ENCODE measurements at regions not wholly inside any gene's neighbourhood (a gene's known extent, or its start where the extent isn't known, plus 50 kb on each side); places are given as distances from the start of the nearest gene placed in this dataset.

- peaks cover 6% of the 10 kb centered on the region for H3K9me3 Mint-ChIP-seq
- no peak for TF ChIP-seq CTCF (conservative IDR thresholded peaks at IDR 0.05)
- H3K9me3 ChIP-seq (ENCODE audit: control insufficient read depth, low read length), result no peaks in the 10 kb centered on the region
- H3K27ac ChIP-seq (ENCODE audit: low read depth, low read length), result no peak overlapping the region
- no peak overlapping the region for H3K27ac Mint-ChIP-seq
- H3K9ac ChIP-seq (ENCODE audit: extremely low read depth, low read length, poor library complexity, severe bottlenecking), result no peak overlapping the region
- H3K4me3 ChIP-seq (ENCODE audit: low read length), result no peak overlapping the region
- no peaks in the 10 kb centered on the region for H3K4me1 ChIP-seq (ENCODE audit: control insufficient read depth, insufficient read depth, low read length)
- WGBS, 2 experiments (ENCODE audit: insufficient coverage in 1 of 2, insufficient read length in 1 of 2), result 97 to 100% methylated on average over 2 of the region's 2 CpGs
- no peaks in the 10 kb centered on the region for H3K36me3 Mint-ChIP-seq (ENCODE audit: low read depth)
- no peak overlapping the region for H3K4me3 Mint-ChIP-seq
- DNase-seq, result no peak
- no peaks in the 10 kb centered on the region for H3K36me3 ChIP-seq (ENCODE audit: control insufficient read depth, insufficient read depth, low read length)
- no peaks in the 10 kb centered on the region for H3K4me1 Mint-ChIP-seq
- H3K27me3 Mint-ChIP-seq (ENCODE audit: insufficient read depth), result no peaks in the 10 kb centered on the region
- no peaks in the 10 kb centered on the region for H3K27me3 ChIP-seq (ENCODE audit: control insufficient read depth, insufficient read depth, low read length, poor library complexity, severe bottlenecking)
Observed at GRCh38 chr16:48076455-48077012, 79.3 kb downstream of the ABCC12 start.

- no peaks in the 10 kb centered on the region for H3K9me3 ChIP-seq (ENCODE audit: control insufficient read depth, low read length)
- TF ChIP-seq CTCF (conservative IDR thresholded peaks at IDR 0.05), result no peak
- H3K4me1 Mint-ChIP-seq, result no peaks in the 10 kb centered on the region
- no peak for DNase-seq
- H3K9me3 Mint-ChIP-seq, result peaks cover 6% of the 10 kb centered on the region
- no peaks in the 10 kb centered on the region for H3K36me3 Mint-ChIP-seq (ENCODE audit: low read depth)
- H3K27ac Mint-ChIP-seq, result no peak overlapping the region
- no peak overlapping the region for H3K4me3 ChIP-seq (ENCODE audit: low read length)
- no peaks in the 10 kb centered on the region for H3K27me3 ChIP-seq (ENCODE audit: control insufficient read depth, insufficient read depth, low read length, poor library complexity, severe bottlenecking)
- H3K27me3 Mint-ChIP-seq (ENCODE audit: insufficient read depth), result no peaks in the 10 kb centered on the region
- H3K27ac ChIP-seq (ENCODE audit: low read depth, low read length), result no peak overlapping the region
- H3K4me1 ChIP-seq (ENCODE audit: control insufficient read depth, insufficient read depth, low read length), result no peaks in the 10 kb centered on the region
- no peak overlapping the region for H3K9ac ChIP-seq (ENCODE audit: extremely low read depth, low read length, poor library complexity, severe bottlenecking)
- no peaks in the 10 kb centered on the region for H3K36me3 ChIP-seq (ENCODE audit: control insufficient read depth, insufficient read depth, low read length)
- 92 to 96% methylated on average over 3 of the region's 3 CpGs for WGBS, 2 experiments (ENCODE audit: insufficient coverage in 1 of 2, insufficient read length in 1 of 2)
- no peak overlapping the region for H3K4me3 Mint-ChIP-seq
Observed at GRCh38 chr16:48075398-48075797, 80.4 kb downstream of the ABCC12 start.

GRCh38 chr16:48067388-48067787, 88.4 kb downstream of the ABCC12 start:
- Histone ChIP-seq H3K4me1 (ENCODE audit: control insufficient read depth, insufficient read depth, low read length) (no peaks in the 10 kb centered on the region), H3K4me3 (ENCODE audit: low read length) (no peak overlapping the region), H3K9ac (ENCODE audit: extremely low read depth, low read length, poor library complexity, severe bottlenecking) (no peak overlapping the region), H3K9me3 (ENCODE audit: control insufficient read depth, low read length) (peaks cover 13% of the 10 kb centered on the region), H3K27me3 (ENCODE audit: control insufficient read depth, insufficient read depth, low read length, poor library complexity, severe bottlenecking) (no peaks in the 10 kb centered on the region), H3K27ac (ENCODE audit: low read depth, low read length) (peak overlapping the region; percentile 45), H3K36me3 (ENCODE audit: control insufficient read depth, insufficient read depth, low read length) (no peaks in the 10 kb centered on the region)
- H3K9me3 Mint-ChIP-seq, result peaks cover 13% of the 10 kb centered on the region
- peaks cover 13% of the 10 kb centered on the region for H3K4me1 Mint-ChIP-seq
- no peak overlapping the region for H3K4me3 Mint-ChIP-seq
- TF ChIP-seq CTCF (conservative IDR thresholded peaks at IDR 0.05), result no peak
- H3K27ac Mint-ChIP-seq, result no peak overlapping the region
- 86 to 94% methylated on average over 1 to 2 of the region's 2 CpGs for WGBS, 2 experiments (ENCODE audit: insufficient coverage in 1 of 2, insufficient read length in 1 of 2)
- no peaks in the 10 kb centered on the region for H3K27me3 Mint-ChIP-seq (ENCODE audit: insufficient read depth)
- no peak for DNase-seq
- H3K36me3 Mint-ChIP-seq (ENCODE audit: low read depth), result no peaks in the 10 kb centered on the region

All from endodermal cell (in vitro differentiated cells).